GM06990 (cell line): ENCODE measurements at regions not wholly inside any gene's neighbourhood (a gene's known extent, or its start where the extent isn't known, plus 50 kb on each side); places are given as distances from the start of the nearest gene placed in this dataset.

Experiments used
- DNase-seq: peaks from one replicate; pipeline ENCODE4 v3.0.0-alpha.2; 2011; ENCODE audit not compliant: insufficient read length; ENCODE audit errors: extremely low read depth
- H3K27me3 ChIP-seq: replicated peaks from 2 replicates; pipeline ENCODE4 v1.6.0; 2011; ENCODE audit warnings: low read length; ENCODE audit not compliant: control insufficient read depth, insufficient read depth
- H3K36me3 ChIP-seq: 2 replicates; pipeline ENCODE4 v1.5.1; 2011; ENCODE audit warnings: low read length; ENCODE audit not compliant: control insufficient read depth, insufficient read depth
- H3K4me3 ChIP-seq: replicated peaks from 2 replicates; pipeline ENCODE4 v1.5.1; 2011; ENCODE audit warnings: low read depth, mild to moderate bottlenecking, control low read depth, low read length
- TF ChIP-seq, protein P1 (sequence below): IDR thresholded peaks from 2 replicates; pipeline ENCODE4 v1.5.1; 2011; ENCODE audit warnings: low read length, control low read depth, mild to moderate bottlenecking, inconsistent platforms; ENCODE audit not compliant: insufficient read depth, poor library complexity, severe bottlenecking

DNA sequence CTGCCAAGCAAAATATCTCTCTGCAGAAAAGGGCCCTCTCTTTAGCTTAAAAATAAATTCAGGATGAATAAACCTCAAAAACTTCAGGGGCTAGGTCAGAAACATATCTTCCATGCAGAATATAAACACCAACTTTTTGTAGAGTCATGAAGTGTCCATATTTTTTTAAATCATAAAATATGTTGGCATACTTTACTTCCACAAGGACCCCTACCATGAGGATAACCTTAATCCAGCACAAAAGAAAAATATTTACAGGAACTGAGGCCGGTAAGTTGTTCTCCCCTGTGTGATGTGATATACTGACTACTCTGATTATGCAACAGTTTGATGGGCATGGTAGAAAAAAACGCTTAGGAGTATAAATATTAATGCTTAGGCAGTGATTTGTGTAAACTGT lies 264.8 kb upstream of the CDH11 start:
- Histone ChIP-seq H3K27me3 (no peaks in the 10 kb centered on the region), H3K4me3 (no peak overlapping the region), H3K36me3 (no peaks in the 10 kb centered on the region)
- DNase-seq, result no peak
- TF ChIP-seq, protein P1, sequence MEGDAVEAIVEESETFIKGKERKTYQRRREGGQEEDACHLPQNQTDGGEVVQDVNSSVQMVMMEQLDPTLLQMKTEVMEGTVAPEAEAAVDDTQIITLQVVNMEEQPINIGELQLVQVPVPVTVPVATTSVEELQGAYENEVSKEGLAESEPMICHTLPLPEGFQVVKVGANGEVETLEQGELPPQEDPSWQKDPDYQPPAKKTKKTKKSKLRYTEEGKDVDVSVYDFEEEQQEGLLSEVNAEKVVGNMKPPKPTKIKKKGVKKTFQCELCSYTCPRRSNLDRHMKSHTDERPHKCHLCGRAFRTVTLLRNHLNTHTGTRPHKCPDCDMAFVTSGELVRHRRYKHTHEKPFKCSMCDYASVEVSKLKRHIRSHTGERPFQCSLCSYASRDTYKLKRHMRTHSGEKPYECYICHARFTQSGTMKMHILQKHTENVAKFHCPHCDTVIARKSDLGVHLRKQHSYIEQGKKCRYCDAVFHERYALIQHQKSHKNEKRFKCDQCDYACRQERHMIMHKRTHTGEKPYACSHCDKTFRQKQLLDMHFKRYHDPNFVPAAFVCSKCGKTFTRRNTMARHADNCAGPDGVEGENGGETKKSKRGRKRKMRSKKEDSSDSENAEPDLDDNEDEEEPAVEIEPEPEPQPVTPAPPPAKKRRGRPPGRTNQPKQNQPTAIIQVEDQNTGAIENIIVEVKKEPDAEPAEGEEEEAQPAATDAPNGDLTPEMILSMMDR, result no peak

DNA sequence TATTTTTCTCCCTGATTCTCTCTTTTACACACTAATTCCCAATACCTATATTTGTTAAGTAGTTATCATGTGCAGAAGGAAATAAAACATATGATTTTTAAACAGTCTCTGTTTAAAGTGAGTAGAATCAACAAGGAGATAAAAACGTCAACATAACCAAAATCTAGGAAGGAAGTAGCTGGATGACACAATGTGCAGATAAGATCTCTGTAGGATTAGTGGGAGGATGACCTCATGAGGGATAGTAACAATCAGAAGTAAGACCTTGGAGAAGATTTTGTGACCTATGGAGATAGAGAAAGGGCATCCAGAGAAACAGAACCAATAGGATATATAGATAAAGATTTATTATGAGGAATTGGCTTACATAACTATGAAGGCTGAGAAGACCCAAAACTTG lies 262.6 kb upstream of the CDH11 start:
- TF ChIP-seq, protein P1, result no peak

DNA sequence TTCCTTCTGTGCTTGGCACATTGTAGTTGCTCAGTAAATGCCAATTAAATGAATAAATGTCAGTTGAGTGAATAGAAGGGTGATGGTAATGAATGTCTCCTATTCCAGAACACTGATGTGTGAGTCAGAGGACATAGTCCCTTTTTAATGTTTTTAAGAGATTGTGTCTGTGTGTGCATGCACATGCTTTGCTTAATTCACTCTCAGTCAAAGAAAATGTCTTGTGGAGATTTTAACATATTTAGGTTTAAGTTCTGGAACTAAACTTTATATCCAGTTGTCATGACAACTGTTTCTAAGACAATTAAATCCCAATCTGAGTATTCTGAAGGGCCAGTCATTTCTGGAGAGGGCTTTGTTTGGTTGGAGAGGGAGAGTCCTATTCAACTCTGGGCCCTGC lies 255.3 kb upstream of the CDH11 start:
- TF ChIP-seq, protein P1, result no peak
- Histone ChIP-seq H3K27me3 (no peaks in the 10 kb centered on the region), H3K36me3 (no peaks in the 10 kb centered on the region), H3K4me3 (no peak overlapping the region)
- DNase-seq, result no peak

More for the DNA sequence above, 262.6 kb upstream of the CDH11 start:
- no peaks in the 10 kb centered on the region for H3K27me3 ChIP-seq
- H3K36me3 ChIP-seq, result no peaks in the 10 kb centered on the region
- H3K4me3 ChIP-seq, result no peak overlapping the region
- no peak for DNase-seq

- H3K27me3 ChIP-seq, result no peaks in the 10 kb centered on the region
- no peak overlapping the region for H3K4me3 ChIP-seq
- DNase-seq, result no peak
- H3K36me3 ChIP-seq, result no peaks in the 10 kb centered on the region
- TF ChIP-seq, protein P1, result no peak
These were observed 254.7 kb upstream of the CDH11 start for GRCh38 chr16:65376601-65377000.

GRCh38 chr16:65375651-65376050 lies 253.8 kb upstream of the CDH11 start:
- TF ChIP-seq, protein P1, result no peak
- no peaks in the 10 kb centered on the region for H3K27me3 ChIP-seq
- no peaks in the 10 kb centered on the region for H3K36me3 ChIP-seq
- no peak overlapping the region for H3K4me3 ChIP-seq
- no peak for DNase-seq

DNA sequence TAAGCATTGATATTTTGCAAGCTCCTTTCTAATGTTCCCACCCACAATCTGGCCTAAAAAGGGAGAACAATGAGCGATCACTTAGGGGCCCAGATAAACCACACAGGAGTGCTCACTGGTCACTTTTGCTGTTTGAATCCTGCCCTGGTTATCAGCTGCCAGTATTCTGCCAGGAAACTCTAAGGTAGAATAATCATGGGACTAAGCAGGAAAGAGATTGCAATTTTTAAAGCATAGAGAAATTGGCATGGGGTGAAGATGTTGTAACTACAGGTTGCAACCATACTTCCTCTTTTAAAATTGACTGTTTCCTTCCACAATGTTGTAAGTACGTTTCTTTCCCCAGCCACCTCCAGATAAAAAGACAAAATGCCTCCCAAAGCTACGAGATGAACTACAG lies 251.2 kb upstream of the CDH11 start:
- H3K36me3 ChIP-seq, result no peaks in the 10 kb centered on the region
- no peaks in the 10 kb centered on the region for H3K27me3 ChIP-seq
- no peak overlapping the region for H3K4me3 ChIP-seq
- TF ChIP-seq, protein P1, result no peak
- DNase-seq, result no peak
